ENCODE measurements at regions not wholly inside any gene's neighbourhood (a gene's known extent, or its start where the extent isn't known, plus 50 kb on each side); places are given as distances from the start of the nearest gene placed in this dataset.

GRCh38 chr3:196144383-196145105, 62.7 kb upstream of the TFRC start (continued):
- no peak for TF ChIP-seq REST (IDR thresholded peaks at IDR 0.05; ENCODE audit: borderline replicate concordance)
- no peak for TF ChIP-seq REST (CRISPR knock-in tag; IDR thresholded peaks at IDR 0.05; ENCODE audit: low read depth)
- TF ChIP-seq ZBTB1 (CRISPR knock-in tag; IDR thresholded peaks at IDR 0.05; ENCODE audit: borderline replicate concordance, low read depth) = no peak
- TF ChIP-seq NCOA1 (IDR thresholded peaks at IDR 0.05; ENCODE audit: low read depth) = no peak

Measured in K562 (cell line).